ENCODE measurements at regions not wholly inside any gene's neighbourhood (a gene's known extent, or its start where the extent isn't known, plus 50 kb on each side); places are given as distances from the start of the nearest gene placed in this dataset.

- no peak for DNase-seq
These were observed 521.0 kb downstream of the PLCL1 start for GRCh38 chr2:198325359-198325758.

DNA sequence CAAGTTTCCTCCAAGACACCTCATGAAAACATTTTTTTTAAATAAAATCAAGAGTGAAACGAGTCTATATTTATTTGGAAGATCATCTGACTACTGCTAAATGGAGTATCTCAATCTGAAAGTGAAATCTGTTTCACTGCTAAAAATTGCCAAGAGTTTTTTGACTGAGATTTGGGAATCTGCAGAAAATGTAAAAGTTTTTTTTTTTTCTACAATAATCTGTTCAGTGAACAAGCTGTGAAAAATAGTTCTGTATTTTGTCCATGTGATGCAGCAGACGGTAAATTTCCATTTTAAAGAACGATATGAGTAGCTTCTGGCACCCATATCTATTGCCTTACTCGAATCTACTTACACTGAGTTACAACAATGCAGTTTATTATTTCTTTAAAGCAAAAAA lies 519.7 kb downstream of the PLCL1 start:
- no peak for DNase-seq

DNA sequence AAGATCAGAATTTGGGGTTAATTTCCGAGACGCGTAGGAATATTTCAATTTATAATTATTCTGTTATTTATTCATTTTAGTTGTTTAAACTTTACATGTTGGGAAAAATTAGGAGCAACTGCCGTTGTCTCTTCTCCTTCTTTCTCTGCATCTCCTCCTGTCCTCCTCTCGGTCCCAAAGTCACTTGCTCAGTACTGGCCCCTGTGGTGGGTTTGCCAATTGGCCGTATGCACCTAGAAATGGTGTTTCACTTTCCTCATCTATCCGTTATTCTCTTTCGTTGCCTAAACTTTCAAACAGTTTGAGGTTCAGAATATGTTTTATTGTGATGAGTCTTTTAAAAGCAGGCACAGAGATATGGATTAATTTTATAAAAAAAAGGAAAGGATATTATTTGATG lies 517.9 kb downstream of the PLCL1 start:
- no peak for DNase-seq

DNA sequence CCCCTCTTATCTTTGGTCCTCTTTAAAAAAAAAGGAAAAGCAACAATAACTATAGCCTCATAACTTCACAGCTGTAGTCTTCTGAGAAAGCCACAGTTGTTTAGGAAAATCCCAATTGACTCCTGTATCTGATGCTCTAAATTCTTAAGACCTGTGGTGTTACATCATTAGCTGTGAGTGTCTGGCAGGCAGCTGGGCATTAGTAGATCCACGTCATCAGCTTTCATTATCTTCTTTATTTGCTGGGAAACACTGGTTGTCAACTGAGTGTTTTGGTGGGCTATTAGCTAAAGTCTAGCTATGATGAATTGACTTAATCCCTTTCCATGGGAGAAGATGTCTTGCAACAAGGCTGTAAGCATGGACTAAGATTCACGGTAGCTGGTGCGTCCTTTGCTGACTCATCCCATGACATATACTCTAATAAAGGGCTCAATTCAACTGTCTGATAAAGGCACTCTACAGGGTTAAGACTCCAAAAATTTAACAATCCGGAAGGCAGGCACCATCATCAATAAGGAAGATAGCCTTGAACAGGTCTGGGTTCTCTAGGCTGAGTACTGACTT lies 517.2 kb downstream of the PLCL1 start:
- no peak for DNase-seq

DNA sequence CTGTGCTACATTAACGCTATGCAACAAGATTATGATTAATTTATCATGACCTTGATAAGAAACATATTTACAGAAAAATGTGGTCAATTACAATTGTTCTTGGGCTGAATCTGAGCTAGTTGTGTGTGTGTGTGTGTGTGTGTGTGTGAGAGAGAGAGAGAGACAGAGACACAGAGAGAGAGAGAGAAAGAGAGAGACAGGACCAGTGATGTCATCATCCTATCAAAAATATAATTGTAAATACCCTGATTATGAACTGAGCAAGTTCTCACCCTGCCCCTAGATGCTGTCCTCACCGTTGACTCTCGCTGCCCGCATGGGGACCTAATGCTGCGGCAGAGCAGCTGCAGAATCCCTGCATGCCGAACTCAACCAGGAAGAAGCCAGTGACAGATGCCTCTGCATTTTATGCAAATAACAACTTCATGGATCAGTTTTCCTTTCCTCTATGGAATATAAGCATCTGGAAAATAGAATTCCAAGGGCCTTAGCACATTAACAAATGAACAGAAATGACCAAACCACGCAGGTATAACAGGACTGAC lies 512.5 kb downstream of the PLCL1 start:
- DNase-seq: no peak

DNA sequence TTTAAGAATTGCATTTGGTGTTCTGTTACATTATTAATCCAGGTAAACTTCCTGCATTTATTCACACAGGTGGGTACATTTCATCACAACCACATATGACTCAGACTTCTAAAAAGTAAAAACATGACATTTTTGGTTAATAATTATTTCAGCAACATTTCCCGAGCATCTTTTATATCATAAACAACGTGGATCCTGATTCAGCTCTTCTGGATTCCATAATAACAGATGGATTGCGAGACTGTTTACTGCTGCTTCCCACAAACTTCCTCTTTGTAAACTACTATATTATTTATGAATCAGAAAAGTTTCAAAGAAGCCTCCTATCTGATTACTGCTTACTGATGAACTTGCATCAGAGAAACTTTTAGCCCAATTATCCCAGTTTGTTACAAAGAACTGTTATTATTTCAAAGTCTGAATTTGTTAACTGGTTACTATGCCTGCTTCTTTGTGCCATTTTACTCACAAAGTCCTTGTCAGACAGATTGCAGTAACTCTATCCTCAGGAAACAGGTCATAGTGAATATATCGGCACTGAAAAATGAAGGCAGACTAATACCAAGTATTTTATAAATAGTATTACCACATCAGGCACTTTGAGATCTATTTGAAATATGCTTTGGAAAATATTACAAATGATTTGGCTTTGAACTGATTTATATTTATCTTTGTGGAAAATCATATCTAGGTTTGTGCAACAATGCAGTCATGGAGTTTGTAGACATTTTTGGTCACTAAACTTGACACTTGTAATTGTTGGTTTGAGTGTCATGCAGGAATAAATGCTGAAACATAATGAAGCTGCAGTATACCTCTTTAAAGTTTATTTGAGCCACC lies 511.6 kb downstream of the PLCL1 start:
- no peak for DNase-seq

- peak; percentile 47 for DNase-seq
These were observed 510.3 kb downstream of the PLCL1 start for GRCh38 chr2:198314559-198315153.

GRCh38 chr2:198312596-198313483 lies 508.4 kb downstream of the PLCL1 start:
- no peak for DNase-seq

DNA sequence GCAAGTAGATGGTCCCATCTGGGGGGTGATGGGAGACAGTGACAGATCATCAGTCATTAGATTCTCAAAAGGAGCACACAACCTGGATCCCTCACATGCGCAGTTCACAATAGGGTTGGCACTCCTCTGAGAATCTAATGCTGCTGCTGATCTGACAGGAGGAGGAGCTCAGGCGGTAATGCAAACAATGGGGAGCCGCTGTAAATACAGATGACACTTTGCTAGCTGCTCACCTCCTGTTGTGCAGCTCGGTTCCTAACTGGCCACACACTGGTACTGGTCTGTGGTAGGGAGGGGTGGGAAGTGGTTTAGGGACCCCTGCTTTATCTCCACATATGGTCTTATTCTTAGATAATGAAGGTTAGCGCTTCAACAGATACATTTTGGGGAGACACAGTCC lies 506.6 kb downstream of the PLCL1 start:
- DNase-seq: no peak

- peak; percentile 47 for DNase-seq
These were observed 505.4 kb downstream of the PLCL1 start for GRCh38 chr2:198309673-198310280.

DNA sequence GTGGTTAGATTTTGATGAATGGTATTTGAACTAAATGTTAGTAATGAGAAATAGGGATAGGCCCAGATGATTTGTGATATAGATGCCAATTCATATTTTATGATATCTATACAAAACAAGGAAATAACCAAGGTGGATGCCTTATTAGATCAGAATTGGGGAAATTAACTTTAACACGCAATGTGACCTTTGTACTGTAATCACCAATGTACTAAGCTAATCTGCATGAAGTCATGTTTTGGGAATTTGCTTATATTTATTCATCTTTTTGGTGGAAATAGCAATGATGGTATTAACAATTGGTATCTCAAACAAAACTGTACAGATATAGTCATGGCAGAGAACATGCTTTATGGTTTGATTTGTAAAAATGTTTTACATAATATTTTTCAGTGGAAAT lies 504.7 kb downstream of the PLCL1 start:
- no peak for DNase-seq

- no peak for DNase-seq
These were observed 504.0 kb downstream of the PLCL1 start for GRCh38 chr2:198308368-198308767.

GRCh38 chr2:198307093-198307492 lies 502.7 kb downstream of the PLCL1 start:
- DNase-seq: no peak

DNA sequence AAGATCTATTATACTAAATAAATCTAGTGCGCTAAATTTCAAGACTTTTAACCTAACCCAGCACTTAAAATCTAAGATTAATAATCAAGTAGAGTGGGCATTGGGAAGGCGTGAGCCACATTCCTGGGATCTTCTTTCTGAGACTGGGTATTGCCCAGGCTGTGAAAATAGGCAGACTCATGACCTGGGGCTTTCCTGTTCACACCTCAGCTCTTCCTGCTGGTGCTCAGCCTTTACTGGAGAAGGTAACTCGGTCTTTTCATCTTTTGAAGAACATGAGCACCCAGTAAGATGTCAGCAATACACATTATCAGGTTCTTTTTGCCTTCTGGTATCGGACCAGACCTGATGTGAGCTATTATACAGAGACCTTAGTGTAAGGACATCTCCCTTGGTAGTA lies 500.5 kb downstream of the PLCL1 start:
- DNase-seq: no peak

DNA sequence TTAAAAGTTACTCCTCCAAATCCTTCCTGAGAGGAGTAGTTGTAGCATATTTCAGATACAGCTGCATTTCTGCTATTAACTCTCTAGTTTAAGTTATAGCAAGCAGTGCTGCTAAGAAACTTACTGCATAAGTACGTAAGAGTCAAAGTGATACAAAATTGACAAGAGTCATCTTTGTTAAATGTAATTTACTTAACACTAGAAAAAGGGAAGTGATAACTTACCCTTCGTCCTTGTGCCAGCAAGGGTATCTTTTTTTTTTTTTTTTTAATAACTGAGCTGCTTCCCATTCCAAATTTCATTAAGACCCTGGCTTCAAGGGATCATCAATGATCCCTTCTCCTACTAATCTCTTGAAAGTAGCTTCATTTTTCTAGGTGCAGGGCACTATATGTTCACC lies 493.0 kb downstream of the PLCL1 start:
- no peak for DNase-seq

DNA sequence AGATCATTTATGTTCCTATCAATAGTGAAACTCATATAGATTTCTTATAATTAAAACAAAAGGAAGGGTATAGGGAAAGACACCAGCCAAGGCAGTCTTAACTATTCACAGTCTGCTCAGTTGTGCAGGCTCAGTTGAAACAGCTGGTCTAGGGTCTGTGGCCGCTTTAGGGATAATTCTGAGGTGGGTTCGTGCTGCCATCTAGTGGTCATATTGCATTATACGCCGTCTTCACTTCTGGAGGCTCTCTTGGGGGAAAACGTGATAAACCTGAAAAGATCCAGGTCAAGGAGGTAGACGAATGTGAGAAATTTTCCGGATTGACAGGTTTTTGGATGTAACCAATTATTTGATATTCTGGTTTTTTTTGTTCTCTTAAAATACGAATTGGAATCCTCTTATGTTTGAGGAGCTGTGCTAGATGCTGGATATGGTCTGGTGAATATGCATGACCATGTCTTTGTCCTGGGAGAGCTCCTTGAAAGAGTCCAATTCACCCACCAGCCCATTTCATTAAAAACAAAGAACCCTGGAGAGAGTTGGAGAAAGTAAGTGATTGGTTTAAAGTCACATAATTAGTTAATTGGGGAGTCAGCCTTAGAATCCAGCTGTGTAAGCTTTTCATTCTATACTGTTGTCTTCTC lies 492.4 kb downstream of the PLCL1 start:
- peak; percentile 59 for DNase-seq

DNA sequence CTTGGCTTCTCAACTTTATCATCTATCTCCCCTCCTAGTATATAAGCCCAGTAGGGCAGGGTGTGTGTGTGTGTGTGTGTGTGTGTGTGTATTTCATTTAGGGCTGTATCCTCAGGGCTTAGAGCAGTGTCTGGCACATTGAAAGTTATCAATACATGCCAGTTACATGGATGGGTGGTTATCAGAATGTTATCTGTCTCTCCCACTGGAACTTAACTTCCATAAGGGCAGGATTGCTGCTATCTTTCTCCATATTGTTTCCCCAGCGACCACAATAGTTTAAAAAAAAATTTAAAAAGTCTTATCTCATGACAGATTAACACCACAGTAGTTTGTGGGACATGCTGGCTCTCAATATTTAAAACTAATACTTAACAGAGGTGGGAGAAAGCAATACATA lies 488.9 kb downstream of the PLCL1 start:
- no peak for DNase-seq

- no peak for DNase-seq
These were observed 485.4 kb downstream of the PLCL1 start for GRCh38 chr2:198289811-198290210.

GRCh38 chr2:198287706-198288105 lies 483.3 kb downstream of the PLCL1 start:
- DNase-seq: no peak

GRCh38 chr2:198285216-198285615 lies 480.8 kb downstream of the PLCL1 start:
- no peak for DNase-seq

DNA sequence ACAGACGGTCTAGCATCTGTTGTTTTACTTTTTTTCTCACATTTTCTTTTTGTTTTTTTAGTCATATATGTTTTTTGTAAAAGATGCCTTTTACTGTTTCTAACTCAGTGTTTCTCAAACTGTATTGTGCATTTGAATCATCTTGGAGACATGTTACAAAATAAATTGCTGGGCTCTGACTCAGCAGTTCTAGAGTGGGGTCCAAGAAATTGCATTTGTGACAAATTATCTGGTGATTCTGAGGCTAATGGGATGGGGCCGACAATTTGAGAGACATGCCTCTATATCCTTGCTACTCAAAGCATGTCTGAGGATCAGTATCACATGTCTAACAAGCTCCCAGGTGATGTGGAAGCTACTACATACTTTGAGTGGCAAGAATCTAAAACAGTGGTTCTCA lies 478.8 kb downstream of the PLCL1 start:
- no peak for DNase-seq

- no peak for DNase-seq
These were observed 477.7 kb downstream of the PLCL1 start for GRCh38 chr2:198282061-198282460.

Data from hindlimb muscle (tissue), 1 donor.